Tibial nerve (tissue), 4 donors: ENCODE measurements at regions not wholly inside any gene's neighbourhood (a gene's known extent, or its start where the extent isn't known, plus 50 kb on each side); places are given as distances from the start of the nearest gene placed in this dataset.

ENCODE experiments used
- DNase-seq, 2 donors: peaks; one replicate each; pipeline ENCODE4 v3.0.0-alpha.2; 2019; ENCODE audit warnings: low spot score in 2 of 2
- H3K27ac ChIP-seq, 4 donors: fragments of 200-600 bp; sonication (generic) in 3 of 4; one replicate each; pipeline ENCODE4 v1.5.1; 2017 to 2019; ENCODE audit warnings: mild to moderate bottlenecking in 1 of 4
- H3K27me3 ChIP-seq, 2 donors: fragments of 200-600 bp; sonication (generic) in 1 of 2; one replicate each; pipeline versions ENCODE4 v1.5.1 to v1.6.0; 2017 to 2019
- H3K36me3 ChIP-seq, 3 donors: fragments of 200-600 bp; sonication (generic); one replicate each; pipeline ENCODE4 v1.5.1; 2018 to 2019
- H3K4me1 ChIP-seq, 4 donors: fragments of 200-600 bp; sonication (generic) in 3 of 4; one replicate each; pipeline ENCODE4 v1.5.1; 2017 to 2019
- H3K4me3 ChIP-seq, 4 donors: fragments of 200-600 bp; sonication (generic) in 3 of 4; one replicate each; pipeline ENCODE4 v1.5.1; 2017 to 2019; ENCODE audit warnings: mild to moderate bottlenecking in 1 of 4, moderate library complexity in 1 of 4
- H3K9me3 ChIP-seq, 4 donors: fragments of 200-600 bp; sonication (generic) in 3 of 4; one replicate each; pipeline ENCODE4 v1.5.1; 2017 to 2019
- CTCF ChIP-seq, 5 experiments: fragments of 200-600 bp in 3 of 5; fragments of 450-650 bp in 2 of 5; sonication (generic) in 3 of 5; IDR thresholded peaks; one replicate each; pipeline ENCODE4 v1.5.1; 2016 to 2019; ENCODE audit warnings: antibody characterized with exemption in 5 of 5, mild to moderate bottlenecking in 3 of 5, moderate library complexity in 2 of 5
- EP300 ChIP-seq, 2 donors: sonication (generic); formaldehyde crosslinking; IDR thresholded peaks; one replicate each; pipeline ENCODE4 v1.6.1; 2017; ENCODE audit warnings: antibody characterized with exemption in 2 of 2, mild to moderate bottlenecking in 1 of 2
- POLR2A ChIP-seq, 2 donors: fragments of 450-650 bp; IDR thresholded peaks; one replicate each; pipeline ENCODE4 v1.6.1; 2017; ENCODE audit warnings: antibody characterized with exemption in 2 of 2, mild to moderate bottlenecking in 2 of 2, moderate library complexity in 2 of 2
- WGBS, 2 donors: methylation state at CpG; one replicate each; pipeline ENCODE4 v1.1.5; 2018; 5-methylcytosine and 5-hydroxymethylcytosine counted together

GRCh38 chr10:65570143-65571010 is 1355.5 kb upstream of the LRRTM3 start:
- no peaks in the 10 kb centered on the region for H3K27me3 ChIP-seq
- H3K36me3 ChIP-seq: no peaks in the 10 kb centered on the region
- peak overlapping the region in 2 of 4 donors; percentile 23 to 39 for H3K4me3 ChIP-seq
- WGBS, 2 donors: 13 to 39% methylated on average over 20 of the region's 20 CpGs
- H3K9me3 ChIP-seq: no peaks in the 10 kb centered on the region
- DNase-seq: no peak
- no peak overlapping the region for H3K27ac ChIP-seq
- H3K4me1 ChIP-seq: no peaks in the 10 kb centered on the region
- TF ChIP-seq EP300 (IDR thresholded peaks at IDR 0.05): no peak
- no peak for TF ChIP-seq POLR2A (IDR thresholded peaks at IDR 0.05)
- no peak for TF ChIP-seq CTCF (IDR thresholded peaks at IDR 0.05)

- H3K27ac ChIP-seq: no peak overlapping the region
- WGBS, 2 donors: 18 to 33% methylated on average over 5 of the region's 5 CpGs
Observed at GRCh38 chr10:65571011-65571570, 1354.7 kb upstream of the LRRTM3 start.

GRCh38 chr10:65581426-65582026 is 1344.3 kb upstream of the LRRTM3 start:
- Histone ChIP-seq H3K36me3 (no peaks in the 10 kb centered on the region), H3K4me1 (no peaks in the 10 kb centered on the region), H3K9me3 (peaks cover 0 to 22% (median 1%) of the 10 kb centered on the region in 4 donors), H3K27ac (no peak overlapping the region), H3K4me3 (no peak overlapping the region), H3K27me3 (no peaks in the 10 kb centered on the region)
- no peak for DNase-seq
- no peak for TF ChIP-seq EP300 (IDR thresholded peaks at IDR 0.05)
- TF ChIP-seq CTCF (IDR thresholded peaks at IDR 0.05): no peak
- TF ChIP-seq POLR2A (IDR thresholded peaks at IDR 0.05): no peak
- 89% methylated on average over 5 of the region's 5 CpGs for WGBS, 2 donors

More at GRCh38 chr10:65571011-65571570, 1354.7 kb upstream of the LRRTM3 start:
- no peaks in the 10 kb centered on the region for H3K36me3 ChIP-seq
- no peaks in the 10 kb centered on the region for H3K9me3 ChIP-seq
- H3K4me3 ChIP-seq: peak overlapping the region in 2 of 4 donors; percentile 23 to 39
- TF ChIP-seq EP300 (IDR thresholded peaks at IDR 0.05): no peak
- TF ChIP-seq CTCF (IDR thresholded peaks at IDR 0.05): no peak
- TF ChIP-seq POLR2A (IDR thresholded peaks at IDR 0.05): no peak
- no peak for DNase-seq
- H3K4me1 ChIP-seq: no peaks in the 10 kb centered on the region
- H3K27me3 ChIP-seq: no peaks in the 10 kb centered on the region

DNA sequence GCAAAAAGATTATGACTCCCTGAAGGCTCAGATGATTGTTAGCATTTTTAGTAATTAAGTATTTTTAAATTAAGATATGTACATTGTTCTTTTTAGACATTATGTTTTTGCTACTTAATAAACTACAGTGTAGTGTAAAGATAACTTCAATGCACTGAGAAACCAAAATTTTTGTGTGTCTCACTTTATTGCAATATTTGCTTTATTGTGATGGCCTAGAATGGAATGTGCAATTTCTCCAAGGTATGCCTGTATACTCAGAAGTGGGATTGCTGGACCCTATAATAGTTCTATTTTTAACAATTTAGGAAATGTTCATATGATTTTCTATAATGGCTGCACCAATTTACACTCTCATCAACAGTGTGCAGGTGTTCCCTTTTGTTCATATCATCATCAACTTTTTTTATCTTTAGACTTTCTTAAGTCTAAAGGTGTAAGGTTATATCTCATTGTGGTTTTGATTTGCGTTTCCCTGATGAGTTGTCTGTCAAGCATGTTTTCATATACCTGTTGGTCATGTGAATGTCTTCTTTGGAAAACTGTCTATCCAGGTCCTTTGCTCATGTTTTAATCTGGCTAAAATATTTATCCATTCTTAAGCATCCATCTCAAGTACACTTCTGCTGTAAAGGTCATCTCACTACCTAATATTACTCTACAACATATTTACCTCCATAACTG is 1323.5 kb upstream of the LRRTM3 start:
- no peak for DNase-seq
- Histone ChIP-seq H3K4me1 (no peaks in the 10 kb centered on the region), H3K27me3 (no peaks in the 10 kb centered on the region), H3K36me3 (no peaks in the 10 kb centered on the region), H3K9me3 (no peaks in the 10 kb centered on the region), H3K4me3 (no peak overlapping the region), H3K27ac (no peak overlapping the region)
- 87 to 92% methylated on average over 1 of the region's 1 CpG for WGBS, 2 donors
- no peak for TF ChIP-seq EP300 (IDR thresholded peaks at IDR 0.05)
- TF ChIP-seq POLR2A (IDR thresholded peaks at IDR 0.05): no peak
- TF ChIP-seq CTCF (IDR thresholded peaks at IDR 0.05): no peak
